ENCODE measurements at regions not wholly inside any gene's neighbourhood (a gene's known extent, or its start where the extent isn't known, plus 50 kb on each side); places are given as distances from the start of the nearest gene placed in this dataset.

- DNase-seq = no peak
Measured at GRCh38 chr16:9307446-9307845, 216.0 kb downstream of the HAPSTR1 start.

- no peak for DNase-seq
Measured at GRCh38 chr16:9308356-9308801, 216.9 kb downstream of the HAPSTR1 start.

GRCh38 chr16:9308850-9309249 is 217.4 kb downstream of the HAPSTR1 start:
- DNase-seq = no peak

DNA sequence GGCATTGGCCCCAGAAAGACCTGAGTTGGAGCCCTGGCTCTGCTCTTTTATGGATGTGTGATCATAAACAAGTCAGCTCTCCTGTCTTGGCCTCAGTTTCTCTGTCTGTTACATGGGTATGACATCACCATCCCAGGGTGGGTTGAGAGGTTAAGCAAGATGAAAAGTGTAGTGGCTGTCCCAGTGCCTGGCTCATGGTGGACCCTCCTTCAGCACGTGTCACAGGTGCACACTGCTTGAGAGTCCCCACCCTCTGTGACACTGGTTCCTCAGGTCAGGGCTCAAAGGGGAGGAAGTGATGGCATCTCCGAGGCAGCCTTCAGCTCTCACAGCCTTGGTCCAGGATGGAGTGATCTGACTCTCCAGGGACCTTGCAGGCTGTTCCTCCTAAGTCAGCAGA is 218.4 kb downstream of the HAPSTR1 start:
- no peak for DNase-seq

GRCh38 chr16:9311303-9311954 is 220.0 kb downstream of the HAPSTR1 start:
- no peak for DNase-seq

GRCh38 chr16:9316008-9316407 is 224.6 kb downstream of the HAPSTR1 start:
- DNase-seq = no peak

DNA sequence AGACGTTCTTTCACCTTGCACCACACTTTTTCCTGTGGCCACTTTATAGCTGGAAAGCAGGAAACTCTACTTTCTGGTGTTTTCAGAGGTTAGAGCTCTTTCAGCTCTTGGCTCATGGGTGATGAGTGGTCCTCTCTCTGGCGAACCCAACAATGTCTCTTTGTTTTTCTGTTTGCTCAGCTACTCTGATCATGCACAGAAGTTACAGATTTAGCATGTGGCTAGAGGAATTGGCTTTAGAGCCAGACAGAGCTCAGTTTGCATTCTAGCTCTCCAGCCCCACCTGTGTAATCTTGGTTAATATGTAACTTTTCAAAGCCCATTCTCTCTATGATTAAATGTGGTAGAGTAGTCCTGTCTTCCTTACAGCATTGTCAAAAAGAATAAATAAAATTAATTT is 225.2 kb downstream of the HAPSTR1 start:
- DNase-seq = no peak

DNA sequence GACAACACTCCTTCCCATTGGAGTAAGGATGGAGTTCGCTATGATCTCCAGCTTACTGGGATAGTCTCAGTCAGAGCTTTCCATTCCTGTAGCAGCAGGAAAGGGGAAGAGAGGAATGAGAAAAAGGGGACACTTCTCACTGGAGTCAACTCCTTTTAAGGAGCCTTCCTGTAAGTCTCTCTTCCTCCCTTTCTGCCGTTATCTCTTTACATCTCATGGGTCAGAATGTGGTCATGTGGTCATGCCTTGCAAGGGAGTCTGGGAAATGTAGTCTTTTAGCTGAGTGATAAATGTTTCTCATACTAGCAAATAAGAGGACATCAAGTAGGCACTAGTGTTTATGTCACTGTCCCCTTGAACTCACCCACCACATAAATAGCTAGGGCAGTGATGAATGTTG is 227.3 kb downstream of the HAPSTR1 start:
- peak; percentile 17 for DNase-seq

- no peak for DNase-seq
Measured at GRCh38 chr16:9322769-9323168, 231.3 kb downstream of the HAPSTR1 start.

DNA sequence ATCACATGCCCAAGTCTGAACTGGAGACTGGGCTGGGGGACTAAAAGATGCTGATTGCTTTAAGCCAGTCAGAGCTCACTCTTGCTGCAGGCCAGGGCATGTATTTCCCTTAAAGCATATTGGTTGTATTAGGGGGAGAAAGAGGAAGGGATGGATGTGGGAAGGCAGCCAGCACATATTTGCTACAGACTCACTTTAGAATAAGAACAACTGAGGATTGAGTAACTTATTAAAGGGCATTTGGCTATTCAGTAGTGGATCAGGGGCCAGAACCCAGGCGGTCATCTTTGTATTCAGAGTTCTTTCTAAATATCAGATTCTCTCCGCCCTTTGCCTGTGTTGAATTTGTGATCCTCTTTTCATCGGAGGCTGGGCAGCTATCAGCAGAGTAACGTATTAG is 231.7 kb downstream of the HAPSTR1 start:
- no peak for DNase-seq

DNA sequence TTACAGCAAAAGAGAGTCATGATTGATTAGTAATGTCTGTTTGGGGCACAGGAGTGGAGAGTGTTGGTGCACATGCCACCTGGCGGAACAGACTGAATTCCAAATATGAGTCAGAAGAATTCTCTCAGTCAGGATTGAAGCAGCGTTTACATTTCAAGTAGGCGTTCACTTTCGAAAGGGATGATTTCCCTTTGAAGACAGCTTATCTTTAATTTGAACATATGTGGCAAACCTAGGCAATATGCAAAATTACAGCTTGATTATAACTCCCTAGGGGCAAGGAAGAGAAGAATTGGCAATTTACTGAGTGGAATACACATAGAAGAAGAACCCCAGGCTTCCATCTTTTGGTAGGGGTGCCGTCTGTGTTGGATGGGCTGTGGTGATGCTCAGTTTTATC is 235.8 kb downstream of the HAPSTR1 start:
- DNase-seq = no peak

DNA sequence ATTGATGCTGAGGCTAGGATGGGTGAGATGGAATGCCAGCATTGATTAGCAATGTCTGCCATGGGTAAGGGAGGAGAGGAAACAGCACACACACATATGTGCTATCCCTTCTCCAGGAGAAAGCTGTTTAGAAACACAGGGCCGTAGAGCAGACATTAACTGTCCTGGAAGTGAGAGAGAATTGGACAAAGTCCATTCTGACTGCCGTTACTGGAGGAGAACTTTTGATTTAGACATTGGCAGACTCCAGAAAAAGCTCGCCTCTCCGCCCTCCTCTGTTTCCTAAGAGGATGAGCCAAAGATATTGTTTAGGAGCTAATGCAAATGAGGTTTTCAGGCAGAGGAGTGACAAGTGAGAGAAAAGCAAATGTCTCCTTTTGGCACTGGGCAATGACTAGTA is 237.0 kb downstream of the HAPSTR1 start:
- no peak for DNase-seq

DNA sequence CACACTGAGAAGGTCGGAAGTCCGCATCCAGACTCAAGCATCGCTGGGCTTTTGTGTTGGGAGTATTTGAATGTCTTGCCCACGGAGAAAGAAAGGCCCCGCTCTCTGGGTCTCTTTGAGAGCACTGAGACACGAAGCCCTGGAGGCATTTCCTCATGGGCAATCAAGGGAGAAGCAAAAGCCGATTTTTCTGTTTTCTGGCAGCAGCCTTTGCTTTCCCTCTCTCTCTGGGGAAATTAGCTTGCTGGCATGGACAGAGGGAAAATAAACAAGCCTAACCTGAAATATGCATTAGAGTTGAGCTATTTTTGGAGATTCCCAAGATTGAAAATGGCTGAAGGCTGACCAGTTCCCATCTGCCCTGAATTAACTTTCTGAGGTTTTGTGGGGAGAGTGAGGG is 238.7 kb downstream of the HAPSTR1 start:
- DNase-seq = no peak

- no peak for DNase-seq
Measured at GRCh38 chr16:9331503-9331902, 240.1 kb downstream of the HAPSTR1 start.

- no peak for DNase-seq
Measured at GRCh38 chr16:9332574-9333148, 241.2 kb downstream of the HAPSTR1 start.

DNA sequence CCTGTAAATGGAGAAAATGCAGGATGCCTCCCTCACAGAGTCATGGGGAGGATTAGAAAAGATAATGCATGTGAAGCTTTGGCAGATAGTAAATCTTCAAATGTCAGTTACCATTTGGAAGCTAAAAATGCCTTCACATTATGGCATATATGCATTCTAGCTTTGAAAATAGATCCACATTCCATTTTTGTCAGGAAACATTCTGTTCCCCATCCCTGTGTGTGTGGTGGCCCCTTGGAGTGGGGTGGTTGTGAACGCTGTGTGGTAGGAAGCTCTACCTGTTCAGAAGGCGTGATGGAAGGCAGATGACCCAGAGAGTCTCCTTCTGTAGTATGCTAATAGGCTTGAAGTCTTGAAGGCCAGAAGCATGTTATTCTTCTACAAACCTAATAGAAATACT is 242.0 kb downstream of the HAPSTR1 start:
- no peak for DNase-seq

DNA sequence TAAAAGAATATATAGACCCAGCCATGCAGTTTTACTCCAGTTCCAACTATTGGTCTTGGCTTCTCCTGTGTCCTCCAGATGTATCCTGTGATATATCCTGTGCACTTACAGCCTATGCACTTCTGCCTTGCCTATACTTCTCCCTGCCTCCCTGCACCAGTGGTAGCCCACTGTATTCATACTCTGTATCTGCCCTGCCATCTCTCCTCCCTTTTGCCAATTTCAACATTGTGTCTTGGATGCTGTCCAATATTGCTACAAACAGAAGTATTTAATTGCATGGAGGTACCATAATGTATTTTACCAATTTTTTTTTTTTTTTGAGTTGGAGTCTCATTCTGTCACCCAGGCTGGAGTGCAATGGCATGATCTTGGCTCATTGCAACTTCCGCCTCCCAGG is 242.7 kb downstream of the HAPSTR1 start:
- DNase-seq = no peak

DNA sequence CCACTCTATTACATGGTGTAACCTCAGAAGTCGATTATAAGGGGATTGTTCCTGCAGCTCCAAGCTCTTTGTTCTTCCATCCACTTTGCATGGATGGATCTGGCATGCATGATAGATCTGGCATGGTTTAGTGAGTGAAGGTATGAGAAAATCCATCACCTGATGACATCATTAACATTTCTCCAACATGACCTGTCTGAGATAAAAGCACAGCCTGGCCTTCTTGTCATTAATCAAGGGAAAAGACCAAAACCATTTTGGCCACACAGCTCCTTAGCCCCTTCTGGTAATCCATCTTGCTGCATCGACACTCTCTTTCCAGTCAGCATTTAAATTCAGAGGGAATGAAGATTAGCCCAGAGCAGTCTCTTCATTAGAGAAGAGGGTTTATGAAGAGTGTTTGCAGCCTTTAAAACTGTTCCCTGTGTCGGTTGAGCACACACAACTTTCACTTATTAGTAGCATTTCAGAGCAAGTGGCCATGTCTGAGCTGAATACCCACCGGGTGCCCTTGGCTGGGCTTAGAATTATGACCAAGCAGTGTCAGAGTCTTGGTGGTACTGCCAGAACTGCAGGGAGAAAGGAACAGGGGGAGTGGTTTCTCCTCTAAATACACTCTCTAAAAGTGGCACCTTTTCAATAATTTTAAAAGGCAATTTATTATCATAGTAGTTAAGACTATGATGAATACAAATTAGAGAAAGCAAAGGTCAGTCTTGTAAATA is 246.0 kb downstream of the HAPSTR1 start:
- no peak for DNase-seq

DNA sequence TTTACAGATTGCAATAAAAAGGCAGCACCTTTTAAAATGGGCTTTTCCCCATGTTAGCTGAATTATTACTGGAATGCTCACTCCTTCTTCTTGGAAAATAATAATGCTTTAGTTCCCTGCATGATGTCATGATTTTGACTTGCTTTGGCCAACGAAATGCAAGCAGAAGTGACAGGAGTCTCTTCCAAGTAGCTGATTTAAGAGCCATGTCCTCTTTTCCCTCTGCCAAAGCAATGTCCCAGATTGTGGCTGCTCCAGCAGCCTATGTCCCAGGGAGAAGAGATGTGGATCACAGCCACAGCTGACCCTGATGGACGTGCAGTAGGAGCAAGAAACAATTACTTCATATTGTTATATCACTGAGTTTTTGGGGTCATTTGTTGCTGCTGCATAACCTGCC is 246.6 kb downstream of the HAPSTR1 start:
- DNase-seq = no peak

GRCh38 chr16:9338510-9338909 is 247.1 kb downstream of the HAPSTR1 start:
- DNase-seq = no peak

GRCh38 chr16:9340526-9341256 is 249.2 kb downstream of the HAPSTR1 start:
- no peak for DNase-seq

- no peak for DNase-seq
Measured at GRCh38 chr16:9343276-9343675, 251.8 kb downstream of the HAPSTR1 start.

DNA sequence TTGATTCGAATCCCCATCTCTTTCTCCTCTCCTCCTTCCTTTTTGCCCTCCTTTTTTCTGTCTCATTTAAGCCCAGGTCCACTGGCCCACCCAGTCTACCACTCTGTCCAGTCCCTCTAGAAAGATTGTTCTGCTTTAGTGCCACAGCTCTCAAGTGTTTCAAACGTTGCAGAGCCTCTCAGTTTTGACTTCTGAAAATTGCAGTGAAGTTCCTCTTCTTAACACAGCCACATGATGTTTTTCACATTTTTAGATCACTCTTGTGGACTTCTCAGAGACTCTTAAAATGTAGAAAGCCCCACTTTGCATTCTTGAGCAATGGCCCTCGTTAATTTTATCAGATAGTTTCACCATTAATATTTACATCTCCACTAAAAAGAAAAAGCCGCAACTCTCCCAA is 253.1 kb downstream of the HAPSTR1 start:
- no peak for DNase-seq

DNA sequence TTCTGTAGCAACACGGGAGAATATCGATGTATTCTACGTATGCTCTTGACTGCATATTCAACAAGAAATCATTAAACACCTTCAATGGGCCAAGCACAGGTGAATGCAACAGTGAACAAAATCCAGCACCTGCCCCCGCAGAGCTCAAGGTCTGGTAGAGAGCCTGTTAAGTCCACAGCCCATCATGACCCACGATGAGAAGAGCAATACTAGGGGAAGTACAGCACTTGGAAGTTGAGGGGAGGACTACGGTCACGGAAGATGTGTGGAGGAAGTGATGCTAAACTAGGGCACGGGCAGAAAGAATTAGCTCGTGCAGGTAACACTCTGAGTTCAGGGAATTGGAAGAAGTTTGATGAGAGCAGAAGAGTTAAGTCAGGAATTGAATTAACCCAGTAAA is 253.6 kb downstream of the HAPSTR1 start:
- DNase-seq = no peak
